Stimulated activated CD4-positive, alpha-beta T cell treated with anti-CD3 and anti-CD28 coated beads, TNF-alpha, amount 100 ng/mL, for 48 hours (primary cell): ENCODE measurements at regions not wholly inside any gene's neighbourhood (a gene's known extent, or its start where the extent isn't known, plus 50 kb on each side); places are given as distances from the start of the nearest gene placed in this dataset.
"Not testable (repeated sequence)": the region's sequence is repeated elsewhere in the genome, so short reads cannot be mapped to it uniquely, and the experiment has no call there.

ENCODE experiments used
- DNase-seq, 3 donors: peaks; one replicate each; pipeline ENCODE4 v3.0.0-alpha.2; 2020; ENCODE audit warnings: low read depth in 3 of 3

DNA sequence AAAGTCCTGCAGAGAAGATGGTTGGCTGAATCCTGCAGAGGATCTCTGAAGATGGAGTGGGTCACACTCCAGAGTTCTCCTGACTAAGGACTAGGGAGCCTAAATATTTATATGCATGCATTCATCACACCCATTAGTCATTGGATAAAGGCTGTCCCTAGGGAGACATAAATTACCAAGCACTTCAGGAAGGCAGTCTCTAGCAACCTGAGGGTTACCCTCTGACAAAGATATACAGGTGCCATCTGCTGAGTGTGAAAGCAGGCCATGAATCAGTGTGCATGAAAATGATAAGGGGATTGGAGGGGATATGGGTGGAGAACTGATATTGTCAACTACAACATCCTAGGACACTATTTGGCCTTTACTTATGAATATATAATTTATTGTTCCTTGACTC is 294.8 kb upstream of the DDX18 start:
- no peak for DNase-seq

DNA sequence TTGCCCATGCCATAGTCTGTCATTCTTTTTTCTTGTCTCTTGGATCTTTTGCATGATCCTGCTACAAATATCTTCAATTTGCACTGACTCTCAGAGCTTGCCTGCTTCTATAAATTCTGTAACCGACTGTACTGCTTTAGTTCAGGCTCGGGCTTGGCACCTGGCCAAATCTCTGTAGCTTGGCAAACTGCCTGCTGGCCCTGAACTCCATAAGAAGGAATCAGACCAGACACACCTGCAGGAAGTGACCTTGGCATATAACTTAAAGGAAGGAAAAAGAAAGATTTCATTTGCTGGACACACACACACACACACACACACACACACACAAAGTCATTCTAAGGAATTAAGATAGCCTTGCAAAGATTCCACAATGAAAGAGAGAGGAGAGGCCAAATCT is 291.2 kb upstream of the DDX18 start:
- DNase-seq = no peak

DNA sequence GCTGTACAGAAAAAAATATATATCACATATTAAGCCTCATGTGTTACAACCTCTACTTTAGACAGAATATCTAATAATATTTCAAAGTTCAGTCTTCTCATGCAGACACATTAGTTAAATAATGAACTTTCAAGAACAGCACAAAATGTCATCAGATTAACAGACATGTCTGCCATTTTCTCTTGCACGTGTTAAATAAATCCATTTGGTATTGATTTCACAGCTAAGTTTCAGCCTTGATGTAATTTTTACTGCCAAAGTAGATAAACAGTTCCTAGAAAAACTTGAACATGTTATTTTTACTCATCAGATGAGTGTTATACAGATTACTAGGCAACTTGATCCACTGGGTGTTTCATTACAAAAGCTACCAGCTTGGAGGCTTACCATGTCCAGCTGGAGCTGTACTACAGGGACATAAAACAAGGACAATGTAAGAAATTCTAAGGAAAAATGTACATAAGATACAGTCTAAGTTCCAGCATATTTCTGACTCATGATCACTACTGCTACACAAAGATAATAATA is 290.7 kb upstream of the DDX18 start:
- no peak for DNase-seq

DNA sequence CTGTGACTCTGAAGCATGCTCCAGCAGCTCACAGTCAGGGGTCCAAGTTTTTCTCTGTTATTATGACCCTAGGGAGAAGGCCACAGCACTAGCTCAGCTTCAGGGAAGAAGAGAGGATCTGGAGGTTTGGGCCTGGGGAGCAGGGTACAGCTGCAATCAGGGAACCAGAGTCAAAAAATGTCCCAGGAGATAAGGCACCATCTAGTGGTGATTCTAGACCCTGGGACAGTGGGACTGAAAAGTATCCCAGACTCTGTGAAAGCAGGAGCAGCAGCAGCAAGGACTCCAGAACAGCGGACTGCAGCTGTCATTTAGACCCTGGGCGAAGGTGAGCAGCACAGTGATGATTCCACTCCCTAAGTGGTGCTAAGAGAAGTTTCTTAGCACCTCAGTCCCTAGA is 278.4 kb upstream of the DDX18 start:
- no peak for DNase-seq

DNA sequence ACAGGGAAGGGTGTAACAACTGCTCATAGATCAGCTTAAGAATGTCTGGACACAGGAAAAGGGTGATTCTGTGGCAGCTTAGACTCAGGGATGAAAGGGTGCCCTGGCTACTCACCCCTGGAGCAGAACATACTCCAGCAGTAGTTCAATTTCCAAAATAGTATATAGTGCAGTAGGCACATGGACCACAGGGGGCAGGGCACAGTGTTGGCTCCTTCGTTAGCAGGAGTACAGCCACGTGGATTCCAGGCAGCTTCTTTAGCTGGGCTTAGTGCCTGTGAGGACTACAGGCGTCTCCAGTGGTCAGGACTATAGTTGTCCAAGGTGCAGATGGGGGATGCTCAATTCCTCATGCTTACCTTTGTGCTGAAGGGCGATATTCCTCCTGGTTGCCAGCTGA is 277.5 kb upstream of the DDX18 start:
- no peak for DNase-seq

DNA sequence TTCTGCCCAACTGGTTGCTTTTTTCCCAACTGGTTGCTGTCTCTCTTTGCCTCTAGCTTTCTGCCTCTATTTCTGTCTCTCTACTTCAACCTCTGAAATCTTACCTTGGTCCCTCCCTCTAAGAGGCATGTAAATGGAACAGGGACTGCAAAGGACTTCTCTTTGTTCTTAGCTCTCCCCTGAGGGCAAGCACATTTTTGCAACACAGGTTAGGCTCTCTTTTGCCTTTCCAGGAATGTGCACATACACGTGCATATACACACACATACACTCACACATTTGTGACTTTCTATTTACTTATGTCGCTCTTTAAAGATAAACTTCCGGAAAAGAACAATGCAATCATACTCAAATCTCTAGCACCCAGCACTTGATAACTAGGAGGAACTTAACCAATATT is 262.6 kb upstream of the DDX18 start:
- DNase-seq = no peak

DNA sequence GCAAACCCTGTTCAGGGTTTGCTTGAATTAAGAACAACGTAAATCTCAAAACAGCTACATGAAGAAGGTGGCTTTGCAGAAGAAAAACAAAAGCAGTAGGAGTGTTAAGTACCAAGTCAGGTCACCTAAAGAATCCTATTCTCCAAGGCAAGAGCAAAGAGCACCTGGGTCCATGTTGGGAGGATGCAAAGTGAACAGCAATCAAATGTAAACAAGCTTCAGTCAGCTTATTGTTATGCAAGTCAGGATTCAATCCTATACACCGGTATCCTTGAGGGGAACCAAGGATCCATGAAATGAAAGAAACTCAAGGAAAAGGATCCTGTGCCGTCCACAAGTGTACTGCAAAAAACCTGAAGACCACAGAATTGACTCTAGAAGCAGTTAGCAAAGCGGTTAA is 261.0 kb upstream of the DDX18 start:
- DNase-seq = no peak

DNA sequence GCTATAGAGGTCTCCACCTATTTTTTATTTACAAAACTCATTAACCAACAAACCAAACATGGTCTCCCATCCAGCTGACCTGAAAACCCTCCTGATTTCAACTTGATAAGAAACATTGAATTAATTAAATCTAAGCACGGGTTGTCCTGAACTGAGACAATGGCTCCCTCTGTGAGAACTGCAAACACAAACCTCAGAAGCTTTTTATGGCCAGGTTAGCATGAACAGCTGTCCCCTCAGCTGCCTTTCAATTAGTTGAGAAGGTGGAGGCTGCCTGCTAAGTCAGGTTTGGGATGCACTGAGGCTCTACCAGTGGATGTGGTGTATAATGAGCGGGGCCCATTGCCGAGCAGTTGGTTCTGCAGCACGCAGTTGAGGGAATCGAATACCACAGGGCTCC is 258.5 kb upstream of the DDX18 start:
- no peak for DNase-seq

DNA sequence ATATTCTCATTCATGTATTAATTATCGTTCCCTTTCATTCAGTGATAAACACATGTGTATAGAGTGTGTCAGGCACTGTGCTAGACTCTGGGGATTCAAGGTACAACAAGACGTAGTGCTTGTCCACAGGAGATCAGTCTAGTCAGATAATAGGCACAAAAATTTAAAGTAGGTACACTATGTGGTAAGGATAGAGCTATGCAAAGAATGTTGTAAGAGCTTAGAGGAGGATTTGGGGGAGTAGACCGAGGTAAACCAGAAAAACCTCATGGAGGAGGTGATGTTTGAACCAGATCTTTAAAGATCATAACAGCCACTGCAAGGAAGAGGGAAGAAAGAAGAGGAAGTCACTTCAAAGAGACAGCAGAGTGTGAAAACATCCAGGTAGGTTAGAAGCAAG is 256.9 kb upstream of the DDX18 start:
- DNase-seq = no peak

DNA sequence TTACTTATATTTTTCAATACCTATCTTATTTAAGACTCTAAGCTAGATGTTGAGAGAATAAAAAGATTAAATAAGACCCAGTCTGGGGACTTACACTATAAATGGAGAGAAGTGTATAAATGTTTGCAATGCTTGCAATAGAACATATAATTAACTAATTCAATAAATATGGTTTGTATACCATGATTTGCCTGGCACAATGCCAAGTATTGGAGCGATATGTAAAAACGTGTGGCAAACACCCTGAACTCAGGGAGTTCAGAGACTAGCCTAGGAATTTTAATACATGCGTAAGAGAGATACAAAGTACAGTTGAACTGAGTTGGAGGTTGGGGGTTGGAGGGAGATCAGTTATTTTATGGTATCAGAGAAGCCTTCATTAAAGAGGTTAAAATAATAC is 251.8 kb upstream of the DDX18 start:
- DNase-seq = no peak

DNA sequence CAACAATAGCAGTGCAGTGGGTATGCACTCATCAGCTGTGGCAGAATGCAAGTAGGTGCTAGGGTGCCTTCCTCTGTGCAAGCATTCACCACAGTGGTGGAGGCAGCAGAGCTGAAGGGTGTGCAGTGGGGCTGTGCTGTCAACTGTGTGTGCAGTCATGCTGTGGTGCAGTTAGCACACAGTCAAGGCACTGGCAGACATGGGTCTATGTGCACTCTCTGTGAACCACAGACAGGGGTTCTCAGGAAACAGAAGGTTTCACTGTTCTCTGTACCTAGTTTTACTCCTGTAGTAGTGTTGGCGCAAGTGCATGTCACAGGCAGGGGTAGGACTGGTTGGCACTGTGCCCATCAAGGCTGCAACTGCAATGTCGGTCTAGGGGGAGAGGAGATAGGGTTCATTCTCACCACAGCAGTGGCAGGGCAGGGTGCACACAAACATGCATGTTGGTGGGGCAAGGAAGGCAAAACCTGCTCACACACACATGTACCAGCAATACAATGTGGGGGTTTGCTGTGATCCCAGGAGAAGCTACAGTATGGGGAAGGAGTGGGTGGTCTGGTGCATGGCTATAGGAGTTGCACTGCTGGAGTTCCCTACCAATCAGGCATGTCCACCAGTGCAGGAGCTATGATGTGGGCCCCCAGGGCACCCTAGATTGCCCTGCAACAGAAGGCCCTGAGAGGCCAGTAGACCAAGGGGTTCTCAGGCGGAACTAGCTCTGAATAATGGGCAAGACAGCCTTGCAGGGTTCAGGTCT is 242.7 kb upstream of the DDX18 start:
- DNase-seq = no peak

DNA sequence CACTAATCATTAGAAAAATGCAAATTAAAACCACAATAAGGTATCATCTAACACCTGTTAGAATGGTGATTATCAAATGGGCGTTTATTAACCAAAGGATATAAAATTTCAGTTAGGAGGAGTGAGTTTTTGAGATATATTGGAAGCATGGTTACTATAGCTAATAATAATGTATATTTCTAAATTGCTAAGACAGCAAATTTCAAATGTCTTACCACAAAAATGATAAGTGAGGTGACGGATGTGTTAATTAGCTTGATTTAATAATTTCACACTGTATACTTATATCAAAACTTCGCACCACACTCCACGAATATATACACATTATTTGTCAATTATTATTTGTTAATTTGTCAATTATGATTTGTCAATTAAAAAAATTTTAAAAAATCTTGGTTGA is 227.2 kb upstream of the DDX18 start:
- no peak for DNase-seq

DNA sequence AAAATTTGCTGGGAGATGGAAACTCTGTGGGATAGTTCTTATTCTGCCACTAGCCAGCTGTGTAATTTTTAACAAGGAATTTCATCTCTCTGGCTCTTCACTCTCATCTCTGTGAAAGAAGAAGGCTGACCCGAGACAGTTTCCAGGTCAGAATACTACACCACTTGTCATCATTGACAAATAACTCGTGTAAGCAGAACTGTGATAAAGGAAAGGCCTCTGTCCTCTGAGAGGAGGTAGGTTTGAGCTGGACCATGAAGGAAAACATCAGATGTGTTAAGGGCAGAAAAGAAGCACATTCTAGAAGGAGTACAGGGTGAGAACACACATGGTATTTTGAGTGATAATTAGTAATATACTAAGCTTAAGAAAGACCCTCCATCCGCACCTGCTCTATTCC is 211.4 kb upstream of the DDX18 start:
- no peak for DNase-seq

DNA sequence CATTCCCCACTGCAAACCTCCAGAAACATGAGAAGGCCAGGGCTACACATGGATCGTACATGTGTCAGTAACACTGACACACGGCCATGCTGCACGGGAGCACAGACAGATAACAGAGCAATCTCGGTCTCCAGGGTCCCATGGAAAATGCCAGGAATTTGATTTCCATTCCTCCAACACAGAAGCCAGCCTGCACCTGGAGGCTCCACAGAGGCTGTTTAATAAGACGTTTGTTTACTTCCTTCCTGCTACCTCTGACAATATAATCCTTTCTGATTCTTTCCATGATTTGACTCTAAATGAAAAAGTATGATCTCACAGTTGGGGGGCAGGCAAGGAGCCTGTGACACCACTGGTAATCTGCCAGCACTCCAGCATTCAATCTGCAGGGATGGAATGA is 210.9 kb upstream of the DDX18 start:
- DNase-seq = no peak

DNA sequence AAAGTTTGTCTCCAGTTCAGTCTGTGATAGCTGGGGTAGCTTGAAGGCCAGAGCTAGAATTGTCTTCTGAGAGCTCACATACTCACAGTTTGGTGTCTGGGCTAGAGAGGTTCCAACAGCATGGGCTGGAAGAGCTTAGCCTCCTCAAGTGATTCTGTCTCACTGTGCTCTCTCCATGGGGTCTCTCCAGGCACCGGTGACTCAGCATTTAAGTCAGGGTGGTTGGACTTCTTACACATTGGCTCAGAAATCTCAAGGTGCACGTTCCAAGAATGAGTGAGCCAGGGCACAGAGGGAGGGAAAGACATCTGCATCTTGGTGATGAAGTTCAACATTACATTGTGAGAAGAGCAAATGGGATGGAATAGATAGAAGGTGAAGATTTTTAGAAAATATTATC is 207.3 kb upstream of the DDX18 start:
- no peak for DNase-seq

DNA sequence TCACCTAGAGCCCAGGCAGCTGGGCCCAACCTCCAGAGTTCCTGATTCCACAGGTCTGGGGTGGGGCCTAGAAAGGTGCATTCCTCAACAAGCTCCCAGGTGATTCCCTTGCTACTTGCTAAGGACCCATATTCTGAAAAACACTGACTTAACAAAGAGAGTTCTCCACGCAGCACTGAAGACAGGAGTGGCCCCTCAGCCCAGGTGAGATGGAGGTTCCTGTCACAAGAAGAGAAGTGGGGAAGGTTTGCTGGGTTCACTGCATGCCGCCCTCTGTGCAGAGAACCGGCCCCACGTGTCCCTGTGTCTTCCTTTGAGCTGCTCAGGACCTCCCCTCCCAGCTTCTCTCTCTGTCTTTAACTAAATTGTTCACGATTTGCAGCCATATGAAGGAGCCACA is 201.4 kb upstream of the DDX18 start:
- no peak for DNase-seq

DNA sequence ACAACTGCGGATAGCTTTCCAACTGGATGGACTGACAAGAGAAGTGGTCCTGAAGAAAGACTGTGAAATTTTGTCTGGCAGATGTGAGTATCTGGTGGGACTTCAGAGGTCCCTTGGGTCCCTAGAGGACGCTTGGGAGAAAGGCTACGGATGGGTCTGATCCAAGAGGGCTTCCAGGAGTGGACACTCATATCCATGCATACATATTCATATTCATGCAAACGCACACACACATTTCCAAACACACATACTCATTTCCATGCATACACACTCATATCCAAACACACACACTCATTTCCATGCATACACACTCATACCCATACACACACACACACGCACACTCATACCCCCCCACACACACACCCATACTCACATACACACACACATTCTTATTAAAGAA is 200.2 kb upstream of the DDX18 start:
- DNase-seq = no peak

DNA sequence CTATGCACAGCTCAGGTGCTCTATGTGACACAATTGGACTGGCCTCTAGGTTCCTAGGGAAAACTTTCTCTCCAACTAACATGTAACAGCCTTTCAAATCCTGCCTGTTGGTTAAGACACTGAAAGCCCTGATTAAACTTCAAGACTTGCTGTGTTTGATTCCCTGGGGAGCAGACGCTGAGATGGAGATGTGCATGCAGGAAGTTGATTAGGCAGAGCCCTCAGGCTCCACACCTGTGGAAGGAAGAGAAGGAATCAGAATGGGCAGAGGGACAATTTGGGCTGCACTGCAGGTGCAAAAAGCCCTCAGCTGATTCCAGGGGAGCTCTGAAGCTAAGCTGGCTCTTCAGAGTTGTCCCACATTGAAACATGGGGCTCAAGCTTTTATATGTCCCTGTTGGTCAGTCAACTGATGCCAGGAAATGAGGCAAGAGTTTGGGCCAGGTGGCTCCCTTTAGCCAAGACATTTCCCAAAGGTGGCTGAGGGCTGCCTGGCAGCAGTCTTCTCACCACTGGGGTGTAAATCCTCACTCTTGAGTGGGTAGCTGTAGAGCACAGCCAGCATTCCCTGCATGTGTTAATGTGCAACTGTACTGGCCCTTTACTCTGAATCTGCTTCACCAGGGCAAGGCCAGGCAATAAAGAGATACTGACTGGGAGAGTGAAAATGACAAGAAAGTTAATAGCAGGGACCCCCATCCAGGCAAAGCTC is 199.5 kb upstream of the DDX18 start:
- DNase-seq = no peak

DNA sequence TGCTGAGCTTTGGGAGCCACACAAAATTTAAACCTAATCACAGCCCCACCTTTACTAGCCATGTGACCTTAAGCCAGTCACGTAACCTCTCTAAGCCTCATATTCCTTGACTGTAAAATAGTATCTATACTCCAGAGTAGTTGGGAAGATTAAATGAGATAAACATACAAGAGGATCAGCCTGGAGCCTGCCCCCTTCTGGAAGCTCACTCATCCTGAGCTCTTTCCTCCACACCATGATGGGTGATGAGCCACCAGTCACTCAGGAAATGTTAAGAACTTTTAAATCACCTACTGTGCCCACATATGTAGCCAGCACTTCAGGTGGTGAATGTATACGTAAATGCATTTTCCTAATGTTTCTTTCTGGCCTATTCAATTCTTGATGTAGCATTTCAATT is 195.9 kb upstream of the DDX18 start:
- no peak for DNase-seq

DNA sequence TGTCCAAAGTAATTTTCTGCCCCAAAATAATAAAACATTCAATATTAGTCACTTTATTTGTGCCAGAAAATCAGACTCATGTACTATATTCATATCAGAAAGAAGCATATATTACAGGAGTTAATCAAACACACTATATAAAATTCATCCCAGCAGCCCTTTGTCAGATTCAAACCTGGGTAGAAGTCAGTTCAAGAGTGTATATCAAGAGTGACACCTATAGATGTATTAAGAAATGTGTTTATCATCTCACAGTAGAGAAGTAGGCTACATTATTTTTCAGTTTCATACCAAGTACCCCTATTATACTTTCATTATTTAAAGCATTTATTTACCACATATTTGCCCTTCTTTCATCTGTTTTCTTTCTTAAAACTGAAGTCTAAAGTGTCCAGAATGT is 193.2 kb upstream of the DDX18 start:
- DNase-seq = no peak

DNA sequence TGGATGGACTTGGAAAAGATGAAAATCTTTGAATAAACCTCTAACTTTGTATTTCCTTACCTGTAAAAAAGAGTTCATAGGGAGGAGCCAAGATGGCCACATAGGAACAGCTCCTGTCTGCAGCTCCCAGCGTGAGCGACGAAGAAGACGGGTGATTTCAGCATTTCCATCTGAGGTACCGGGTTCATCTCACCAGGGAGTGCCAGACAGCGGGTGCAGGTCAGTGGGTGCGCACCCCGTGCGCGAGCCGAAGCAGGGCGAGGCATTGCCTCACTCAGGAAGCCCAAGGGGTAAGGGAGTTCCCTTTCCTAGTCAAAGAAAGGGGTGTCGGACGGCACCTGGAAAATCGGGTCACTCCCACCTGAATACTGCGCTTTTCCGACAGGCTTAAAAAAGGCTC is 191.3 kb upstream of the DDX18 start:
- DNase-seq = not testable (repeated sequence)

DNA sequence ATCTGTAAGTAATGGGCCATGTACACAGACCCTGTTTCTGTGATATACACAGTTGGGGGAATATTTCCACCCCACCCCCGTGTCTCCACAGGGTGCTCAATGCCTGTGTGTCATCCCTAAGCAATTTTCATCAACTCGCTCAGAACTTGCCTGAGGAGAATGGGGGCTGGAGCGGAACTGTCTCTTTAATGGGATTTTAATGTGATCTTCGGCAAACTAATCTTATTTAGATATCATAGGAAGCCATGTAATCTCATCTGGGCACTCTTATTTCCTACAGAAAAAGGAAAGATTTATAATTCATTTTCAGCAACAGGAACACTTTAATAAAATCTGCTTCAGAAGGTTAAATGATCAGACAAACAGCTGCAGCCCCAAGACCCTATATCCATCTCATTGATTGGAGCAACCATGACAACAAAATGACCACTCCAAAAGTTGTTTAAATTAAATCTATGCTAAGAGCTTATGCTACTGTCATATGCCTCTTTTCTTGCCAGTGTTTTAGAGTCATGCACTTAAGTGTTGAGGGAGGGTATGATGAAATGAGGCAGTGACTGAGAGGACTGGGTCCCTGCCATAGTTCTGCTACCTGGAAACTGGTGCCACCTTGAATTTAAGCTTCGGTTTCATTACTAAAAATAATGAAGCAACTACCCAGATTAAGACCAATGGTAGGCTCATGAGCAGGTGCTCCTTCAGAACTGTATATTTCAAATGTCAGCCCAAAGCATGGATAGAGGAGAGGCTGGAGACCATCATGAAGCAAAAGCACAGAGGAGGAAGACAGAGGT is 183.1 kb upstream of the DDX18 start:
- no peak for DNase-seq

DNA sequence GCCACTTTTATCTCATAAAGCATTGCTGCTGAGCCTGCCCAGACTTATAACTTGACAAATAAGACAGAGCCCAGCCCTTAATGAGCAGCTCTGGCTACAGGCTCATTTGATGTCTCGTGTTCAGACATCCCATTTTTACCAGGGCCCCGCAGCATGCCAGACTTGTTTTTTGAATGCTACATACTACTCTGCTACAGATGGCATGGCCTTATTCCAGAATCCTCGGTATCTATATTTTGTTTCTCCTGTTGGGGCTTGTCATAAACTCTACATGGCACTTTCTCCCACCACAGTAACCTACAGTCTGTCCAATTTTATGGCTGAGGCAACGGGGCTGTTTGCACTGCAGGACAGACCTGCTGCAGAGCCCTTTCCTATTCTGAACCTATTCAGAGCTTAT is 179.0 kb upstream of the DDX18 start:
- no peak for DNase-seq
